Neural cell (in vitro differentiated cells): ENCODE measurements at regions not wholly inside any gene's neighbourhood (a gene's known extent, or its start where the extent isn't known, plus 50 kb on each side); places are given as distances from the start of the nearest gene placed in this dataset.

Experiments used
- EP300 ChIP-seq: fragments of 450-650 bp; conservative IDR thresholded peaks from 2 replicates; pipeline ENCODE4 v1.6.1; 2014; ENCODE audit warnings: antibody characterized with exemption, mild to moderate bottlenecking, moderate library complexity; ENCODE audit not compliant: poor library complexity, severe bottlenecking
- EZH2 ChIP-seq: fragments of 200-600, 300-800 bp; shearing (Covaris generic), sonication (generic); IDR thresholded peaks from 2 replicates; pipeline ENCODE4 v1.6.1; 2014; ENCODE audit warnings: antibody characterized with exemption, low read length, borderline replicate concordance, mild to moderate bottlenecking; ENCODE audit not compliant: insufficient read depth, poor library complexity, severe bottlenecking
- MXI1 ChIP-seq: fragments of 450-650 bp; conservative IDR thresholded peaks from 2 replicates; pipeline ENCODE4 v1.6.1; 2014; ENCODE audit warnings: antibody characterized with exemption, mild to moderate bottlenecking; ENCODE audit not compliant: poor library complexity, severe bottlenecking
- POLR2AphosphoS5 ChIP-seq: IDR thresholded peaks from 2 replicates; pipeline ENCODE4 v1.6.1; 2012
- RAD21 ChIP-seq: fragments of 450-650 bp; conservative IDR thresholded peaks from 2 replicates; pipeline ENCODE4 v1.6.1; 2014; ENCODE audit warnings: antibody characterized with exemption, mild to moderate bottlenecking, moderate library complexity
- TF ChIP-seq, protein P1 (sequence below): fragments of 450-650 bp; IDR thresholded peaks from 2 replicates; pipeline ENCODE4 v1.5.1; 2014; ENCODE audit warnings: antibody characterized with exemption, mild to moderate bottlenecking, moderate library complexity; ENCODE audit not compliant: poor library complexity, severe bottlenecking

DNA sequence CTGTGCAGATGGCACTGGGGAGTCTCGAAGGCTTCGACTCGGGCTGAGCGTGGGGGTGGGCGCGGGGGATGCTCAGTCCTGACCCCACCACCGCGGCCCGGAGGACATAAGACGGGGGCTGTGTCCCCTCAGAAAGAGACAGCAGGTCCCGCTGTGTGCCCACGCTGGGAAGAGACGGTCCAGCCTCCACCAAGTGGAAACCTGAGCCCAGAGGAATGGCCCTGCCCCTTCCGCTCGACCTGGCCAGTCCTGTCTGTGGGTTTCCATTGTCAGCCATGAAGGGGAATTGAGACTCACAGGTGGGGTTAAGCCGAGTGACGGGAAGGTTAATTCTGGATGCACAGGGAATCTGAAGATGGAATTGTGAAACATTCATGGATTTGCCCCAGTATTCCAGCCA, 442.7 kb downstream of the PREX1 start:
- TF ChIP-seq, protein P1, sequence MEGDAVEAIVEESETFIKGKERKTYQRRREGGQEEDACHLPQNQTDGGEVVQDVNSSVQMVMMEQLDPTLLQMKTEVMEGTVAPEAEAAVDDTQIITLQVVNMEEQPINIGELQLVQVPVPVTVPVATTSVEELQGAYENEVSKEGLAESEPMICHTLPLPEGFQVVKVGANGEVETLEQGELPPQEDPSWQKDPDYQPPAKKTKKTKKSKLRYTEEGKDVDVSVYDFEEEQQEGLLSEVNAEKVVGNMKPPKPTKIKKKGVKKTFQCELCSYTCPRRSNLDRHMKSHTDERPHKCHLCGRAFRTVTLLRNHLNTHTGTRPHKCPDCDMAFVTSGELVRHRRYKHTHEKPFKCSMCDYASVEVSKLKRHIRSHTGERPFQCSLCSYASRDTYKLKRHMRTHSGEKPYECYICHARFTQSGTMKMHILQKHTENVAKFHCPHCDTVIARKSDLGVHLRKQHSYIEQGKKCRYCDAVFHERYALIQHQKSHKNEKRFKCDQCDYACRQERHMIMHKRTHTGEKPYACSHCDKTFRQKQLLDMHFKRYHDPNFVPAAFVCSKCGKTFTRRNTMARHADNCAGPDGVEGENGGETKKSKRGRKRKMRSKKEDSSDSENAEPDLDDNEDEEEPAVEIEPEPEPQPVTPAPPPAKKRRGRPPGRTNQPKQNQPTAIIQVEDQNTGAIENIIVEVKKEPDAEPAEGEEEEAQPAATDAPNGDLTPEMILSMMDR: no peak
- TF ChIP-seq EZH2 (no peak), RAD21 (no peak), POLR2AphosphoS5 (no peak), MXI1 (no peak), EP300 (no peak)
